Fibroblast of lung (primary cell): ENCODE measurements at regions not wholly inside any gene's neighbourhood (a gene's known extent, or its start where the extent isn't known, plus 50 kb on each side); places are given as distances from the start of the nearest gene placed in this dataset.

Experiments used
- CTCF ChIP-seq, 2 donors: IDR thresholded peaks in 1 of 2; conservative IDR thresholded peaks in 1 of 2; 1 replicate in 1 of 2; 2 replicates in 1 of 2; pipeline ENCODE4 v1.5.1; 2011 to 2012; ENCODE audit warnings: low read length in 2 of 2, control low read depth in 1 of 2, inconsistent platforms in 1 of 2, low read depth in 1 of 2, mild to moderate bottlenecking in 1 of 2
- EZH2 ChIP-seq: IDR thresholded peaks from 2 replicates; pipeline ENCODE4 v1.5.1; 2012; ENCODE audit warnings: low read length, control low read depth, mild to moderate bottlenecking; ENCODE audit errors: missing control alignments

GRCh38 chr2:58913082-58913726 lies 672.1 kb upstream of the FANCL start:
- TF ChIP-seq CTCF (conservative IDR thresholded peaks at IDR 0.05 in 1 of 2, IDR thresholded peaks at IDR 0.05 in 1 of 2; ENCODE audit: low read depth in 1 of 2, low read length in 2 of 2) (no peak), EZH2 (no peak)
